ENCODE measurements at regions not wholly inside any gene's neighbourhood (a gene's known extent, or its start where the extent isn't known, plus 50 kb on each side); places are given as distances from the start of the nearest gene placed in this dataset.
"Not testable (repeated sequence)": the region's sequence is repeated elsewhere in the genome, so short reads cannot be mapped to it uniquely, and the experiment has no call there.

DNA sequence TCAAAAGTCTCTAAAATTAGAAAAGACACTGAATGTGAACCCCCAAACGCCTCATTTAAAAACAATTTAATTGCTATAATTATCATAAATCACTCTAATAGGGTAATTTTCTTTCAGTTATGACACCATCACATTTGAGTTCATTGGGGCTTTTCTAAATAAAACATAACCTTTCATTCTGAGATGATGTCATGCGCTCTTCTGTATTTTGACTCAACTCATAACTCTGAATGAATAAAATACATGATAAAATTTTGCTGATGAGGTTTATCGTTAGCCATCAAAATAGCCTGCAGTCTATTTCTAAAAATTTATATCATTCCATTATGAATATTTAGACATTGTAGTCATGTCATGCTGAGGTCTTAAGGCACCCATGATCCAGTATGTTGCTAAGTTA is 1099.7 kb downstream of the SUCLG1 start:
- Histone ChIP-seq H3K27ac (no peak overlapping the region), H3K4me1 (replicated peaks in 1 of 2) (no peaks in the 10 kb centered on the region), H3K4me3 (no peak overlapping the region)
- whole genome bisulfite sequencing, 10 experiments = 33 to 100% (median 79%) methylated on average over 2 to 3 of the region's 3 CpGs
- ATAC-seq (replicated peaks in 6 of 8) = peak in 2 of 8 experiments; percentile 16 to 50
- in situ Hi-C loops (cut with MboI; ENCODE audit: low pct_unique_long_range_greater_than_20kb in 2 of 9, low sequenced_read_pairs in 9 of 9, unreplicated experiment in 9 of 9) = no loop called here

DNA sequence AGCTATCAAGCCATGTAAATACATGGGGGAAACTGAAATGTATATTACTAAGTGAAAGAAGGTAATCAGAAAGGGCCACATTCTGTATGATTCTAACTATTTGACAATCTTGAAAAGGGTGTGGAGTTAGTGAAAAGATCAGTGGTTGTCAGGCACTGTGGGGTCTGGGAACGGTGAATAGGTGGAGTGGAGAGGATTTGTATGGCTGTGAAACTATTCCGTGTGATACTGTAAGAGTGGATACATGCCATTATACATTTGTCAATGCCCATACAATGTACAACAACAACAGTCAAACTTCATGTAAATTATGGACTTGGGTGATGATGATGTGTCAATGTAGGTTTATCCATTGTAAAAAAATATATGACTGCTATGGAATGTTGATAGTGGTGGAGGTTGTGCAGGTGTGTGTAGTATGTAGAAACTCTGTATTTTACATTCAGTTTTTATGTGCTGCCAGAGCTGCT is 1116.2 kb downstream of the SUCLG1 start:
- Histone ChIP-seq H3K4me3 (no peak overlapping the region), H3K4me1 (replicated peaks in 1 of 2) (no peaks in the 10 kb centered on the region), H3K27ac (no peak overlapping the region)
- in situ Hi-C loops (cut with MboI; ENCODE audit: low pct_unique_long_range_greater_than_20kb in 2 of 9, low sequenced_read_pairs in 9 of 9, unreplicated experiment in 9 of 9) = no loop called here
- 55 to 100% (median 86%) methylated on average over 1 to 2 of the region's 2 CpGs; no CpG with 5 or more reads in 5 of the 10 experiments for WGBS, 10 experiments
- ATAC-seq (replicated peaks in 6 of 8) = peak in 1 of 8 experiments; percentile 63

DNA sequence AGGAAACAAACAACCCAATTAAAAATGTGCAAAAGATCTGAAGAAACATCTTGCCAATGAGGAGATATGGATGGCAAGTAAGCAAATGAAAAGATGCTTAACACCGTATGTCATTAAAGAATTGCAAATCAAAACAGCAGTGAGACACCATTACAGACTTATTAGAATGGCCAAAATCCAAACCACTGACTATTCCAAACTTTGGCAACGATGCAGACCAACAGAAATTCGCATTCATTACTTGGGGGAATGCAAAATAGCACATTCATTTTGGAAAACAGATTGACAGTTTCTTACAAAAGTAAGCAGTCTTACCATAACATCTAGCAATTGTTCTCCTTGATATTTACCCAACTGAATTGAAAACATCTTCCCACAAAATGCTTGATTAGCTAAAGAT is 1118.7 kb downstream of the SUCLG1 start:
- Histone ChIP-seq H3K27ac (no peak overlapping the region), H3K4me3 (no peak overlapping the region), H3K4me1 (replicated peaks in 1 of 2) (no peaks in the 10 kb centered on the region)
- ATAC-seq (replicated peaks in 6 of 8) = no peak
- WGBS, 10 experiments = 0 to 100% (median 67%) methylated on average over 1 to 3 of the region's 3 CpGs; no CpG with 5 or more reads in 2 of the 10 experiments
- in situ Hi-C loops (cut with MboI; ENCODE audit: low pct_unique_long_range_greater_than_20kb in 2 of 9, low sequenced_read_pairs in 9 of 9, unreplicated experiment in 9 of 9) = no loop called here

DNA sequence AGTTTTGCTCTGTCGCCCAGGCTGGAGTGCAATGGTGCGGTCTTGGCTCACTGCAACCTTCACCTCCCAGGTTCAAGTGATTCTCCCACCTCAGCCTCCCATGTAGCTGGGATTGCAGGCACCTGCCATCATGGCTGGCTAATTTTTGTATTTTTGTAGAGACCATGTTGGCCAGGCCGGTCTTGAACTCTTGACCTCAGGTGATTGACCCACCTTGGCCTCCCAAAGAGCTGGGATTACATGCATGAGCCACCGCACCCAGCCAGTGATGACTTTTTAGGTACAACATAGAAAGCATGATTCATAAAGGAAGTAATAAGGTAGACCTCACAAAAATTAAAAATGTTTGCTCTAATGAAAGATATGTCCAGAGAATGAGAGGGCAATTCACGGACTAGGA is 1119.1 kb downstream of the SUCLG1 start:
- H3K4me3 ChIP-seq; H3K27ac ChIP-seq; in situ Hi-C loops (cut with MboI; ENCODE audit: low pct_unique_long_range_greater_than_20kb in 2 of 9, low sequenced_read_pairs in 9 of 9, unreplicated experiment in 9 of 9); ATAC-seq (replicated peaks in 6 of 8); H3K4me1 ChIP-seq (replicated peaks in 1 of 2): not testable (repeated sequence)
- 40 to 100% (median 95%) methylated on average over 1 to 5 of the region's 5 CpGs for WGBS, 10 experiments

DNA sequence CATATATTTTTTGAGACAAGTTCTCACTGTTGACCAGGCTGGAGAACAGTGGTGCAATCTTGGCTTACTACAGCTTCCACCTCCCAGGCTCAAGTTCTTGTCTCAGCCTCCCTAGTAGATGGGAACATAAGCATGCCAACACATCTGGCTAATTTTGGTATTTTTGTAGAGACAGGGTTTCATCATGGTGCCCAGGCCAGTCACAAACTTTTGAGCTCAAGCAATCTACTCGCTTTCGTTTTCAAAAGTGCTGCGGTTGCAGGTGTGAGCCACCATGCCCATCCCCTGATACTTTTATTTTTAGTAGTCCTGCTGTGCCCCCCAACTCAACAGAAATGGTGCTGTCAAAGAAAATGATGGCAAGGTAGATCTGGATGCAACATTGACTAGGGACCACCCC is 1127.3 kb downstream of the SUCLG1 start:
- in situ Hi-C loops (cut with MboI; ENCODE audit: low pct_unique_long_range_greater_than_20kb in 2 of 9, low sequenced_read_pairs in 9 of 9, unreplicated experiment in 9 of 9) = no loop called here
- 15 to 100% (median 71%) methylated on average over 1 to 3 of the region's 3 CpGs; no CpG with 5 or more reads in 4 of the 10 experiments for WGBS, 10 experiments
- H3K27ac ChIP-seq = no peak overlapping the region
- H3K4me3 ChIP-seq = no peak overlapping the region
- H3K4me1 ChIP-seq (replicated peaks in 1 of 2) = no peaks in the 10 kb centered on the region
- ATAC-seq (replicated peaks in 6 of 8) = no peak

DNA sequence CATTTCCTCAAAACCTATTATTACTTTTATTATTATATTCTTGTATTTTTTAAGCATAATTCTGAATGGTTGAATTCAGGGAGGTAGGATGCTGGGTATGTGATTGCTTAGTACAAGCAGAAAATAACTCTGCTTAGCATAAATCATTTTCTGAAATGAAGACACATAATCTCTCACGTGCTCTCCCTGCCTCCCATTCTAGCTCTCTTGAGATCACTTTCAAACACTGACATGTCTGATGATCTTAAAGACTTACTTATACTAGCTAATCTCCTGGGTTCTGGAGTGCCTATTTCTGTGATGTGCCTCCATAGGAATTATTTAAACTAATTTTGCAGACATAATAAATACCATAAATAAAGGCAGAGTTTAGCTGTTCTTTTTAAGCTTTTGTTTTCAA is 1136.0 kb downstream of the SUCLG1 start:
- H3K4me3 ChIP-seq = no peak overlapping the region
- no peaks in the 10 kb centered on the region for H3K4me1 ChIP-seq (replicated peaks in 1 of 2)
- in situ Hi-C loops (cut with MboI; ENCODE audit: low pct_unique_long_range_greater_than_20kb in 2 of 9, low sequenced_read_pairs in 9 of 9, unreplicated experiment in 9 of 9) = no loop called here
- ATAC-seq (replicated peaks in 6 of 8) = peak in 5 of 8 experiments; percentile 37 to 57 (median 45)
- no peak overlapping the region for H3K27ac ChIP-seq
- 0 to 82% (median 50%) methylated on average over 1 of the region's 1 CpG; no CpG with 5 or more reads in 3 of the 10 experiments for WGBS, 10 experiments

DNA sequence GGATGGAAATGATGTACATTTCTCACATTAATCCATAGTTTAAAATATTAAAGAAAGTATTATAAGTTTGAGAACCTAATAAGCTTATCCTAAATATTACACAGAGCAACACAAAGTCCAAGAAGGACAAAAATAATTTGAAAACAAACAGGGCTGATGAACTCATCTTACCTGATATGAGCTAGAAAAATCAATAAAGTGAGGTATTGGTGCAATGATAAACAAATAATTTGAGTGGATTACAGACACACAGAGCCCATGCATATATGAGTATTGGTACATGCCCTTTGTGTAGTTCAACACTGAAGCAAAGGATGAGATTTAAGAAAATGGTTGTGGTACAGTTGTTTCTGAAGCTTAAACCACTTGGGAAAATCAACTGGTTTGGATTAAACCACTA is 1139.0 kb downstream of the SUCLG1 start:
- Histone ChIP-seq H3K4me1 (replicated peaks in 1 of 2) (no peaks in the 10 kb centered on the region), H3K4me3 (no peak overlapping the region), H3K27ac (no peak overlapping the region)
- in situ Hi-C loops (cut with MboI; ENCODE audit: low pct_unique_long_range_greater_than_20kb in 2 of 9, low sequenced_read_pairs in 9 of 9, unreplicated experiment in 9 of 9) = no loop called here
- no peak for ATAC-seq (replicated peaks in 6 of 8)

DNA sequence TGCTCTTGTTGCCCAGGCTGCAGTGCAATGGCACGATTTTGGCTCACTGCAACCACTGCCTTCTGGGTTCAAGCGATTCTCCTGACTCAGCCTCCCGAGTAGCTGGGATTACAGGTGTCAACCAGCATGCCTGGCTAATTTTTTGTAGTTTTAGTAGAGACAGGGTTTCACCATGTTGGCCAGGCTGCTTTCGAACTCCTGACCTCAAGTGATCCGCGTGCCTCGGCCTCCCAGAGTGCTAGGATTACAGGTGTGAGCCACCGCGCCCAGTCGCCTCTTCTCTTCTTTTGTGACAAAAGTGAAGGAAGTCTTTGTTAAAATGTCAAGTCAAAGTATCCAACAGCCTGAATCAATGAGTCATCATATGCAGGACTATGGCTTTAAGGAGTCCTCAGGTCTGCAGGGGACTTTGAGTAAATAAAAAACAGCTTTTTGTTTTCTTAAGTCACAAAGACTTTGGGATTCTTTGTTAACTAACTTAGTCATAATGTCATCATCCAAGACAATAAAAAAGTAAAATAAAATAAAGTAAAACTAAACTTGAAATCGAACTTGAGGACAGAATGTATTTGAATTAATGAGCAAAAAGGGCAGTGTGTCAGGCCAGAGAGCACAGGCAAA is 1153.2 kb downstream of the SUCLG1 start:
- Histone ChIP-seq H3K27ac (no peak overlapping the region), H3K4me1 (replicated peaks in 1 of 2) (no peaks in the 10 kb centered on the region), H3K4me3 (no peak overlapping the region)
- WGBS, 10 experiments = 15 to 96% (median 86%) methylated on average over 2 to 11 of the region's 11 CpGs
- ATAC-seq (replicated peaks in 6 of 8) = no peak
- in situ Hi-C loops (cut with MboI; ENCODE audit: low pct_unique_long_range_greater_than_20kb in 2 of 9, low sequenced_read_pairs in 9 of 9, unreplicated experiment in 9 of 9) = no loop called here

DNA sequence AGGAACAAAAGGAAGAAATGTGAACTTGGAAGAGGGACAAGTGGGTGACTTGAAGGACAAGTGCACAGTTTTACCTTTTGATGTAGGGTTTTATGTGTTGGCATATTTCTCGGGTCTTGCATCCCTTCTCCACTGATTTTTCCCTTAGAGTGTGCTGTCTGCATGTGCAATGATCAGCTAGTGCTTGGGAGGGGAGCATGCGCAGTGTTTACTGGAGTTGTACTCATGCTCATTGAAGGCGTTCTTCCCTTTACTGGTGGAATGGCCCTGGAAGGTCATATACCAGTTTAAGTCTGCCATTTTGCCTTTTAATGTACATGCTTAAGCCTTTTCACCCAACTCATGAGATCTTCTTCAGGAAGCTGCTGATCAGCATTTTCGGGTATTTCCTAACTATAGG is 1168.0 kb downstream of the SUCLG1 start:
- ATAC-seq (replicated peaks in 6 of 8) = no peak
- Histone ChIP-seq H3K4me1 (replicated peaks in 1 of 2) (peaks cover 0 to 3% of the 10 kb centered on the region in 2 donors), H3K27ac (no peak overlapping the region), H3K4me3 (no peak overlapping the region)
- 0 to 100% (median 70%) methylated on average over 1 to 4 of the region's 4 CpGs; no CpG with 5 or more reads in 2 of the 10 experiments for WGBS, 10 experiments
- in situ Hi-C loops (cut with MboI; ENCODE audit: low pct_unique_long_range_greater_than_20kb in 2 of 9, low sequenced_read_pairs in 9 of 9, unreplicated experiment in 9 of 9) = no loop called here

DNA sequence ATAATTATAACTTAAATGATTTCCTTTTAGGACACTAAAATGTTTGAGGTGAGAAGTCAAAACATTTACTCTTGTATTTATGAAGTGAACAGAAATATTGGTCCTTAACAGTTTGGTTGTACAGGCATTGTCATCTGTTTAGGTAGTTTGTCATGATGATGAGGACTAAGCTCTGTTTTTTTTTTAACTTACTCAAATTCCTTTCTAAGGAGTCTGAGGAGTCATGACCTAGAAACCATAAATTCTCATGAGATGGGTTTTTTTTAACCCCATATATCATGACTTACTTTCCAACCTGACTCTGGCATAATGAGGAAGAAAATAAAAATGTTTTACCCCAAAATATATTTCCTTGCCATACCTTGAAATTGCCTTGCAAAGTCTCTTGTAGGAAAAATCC is 1176.2 kb downstream of the SUCLG1 start:
- ATAC-seq (replicated peaks in 6 of 8) = no peak
- Histone ChIP-seq H3K27ac (no peak overlapping the region), H3K4me1 (replicated peaks in 1 of 2) (peaks cover 0 to 21% of the 10 kb centered on the region in 2 donors), H3K4me3 (no peak overlapping the region)
- in situ Hi-C loops (cut with MboI; ENCODE audit: low pct_unique_long_range_greater_than_20kb in 2 of 9, low sequenced_read_pairs in 9 of 9, unreplicated experiment in 9 of 9) = no loop called here

DNA sequence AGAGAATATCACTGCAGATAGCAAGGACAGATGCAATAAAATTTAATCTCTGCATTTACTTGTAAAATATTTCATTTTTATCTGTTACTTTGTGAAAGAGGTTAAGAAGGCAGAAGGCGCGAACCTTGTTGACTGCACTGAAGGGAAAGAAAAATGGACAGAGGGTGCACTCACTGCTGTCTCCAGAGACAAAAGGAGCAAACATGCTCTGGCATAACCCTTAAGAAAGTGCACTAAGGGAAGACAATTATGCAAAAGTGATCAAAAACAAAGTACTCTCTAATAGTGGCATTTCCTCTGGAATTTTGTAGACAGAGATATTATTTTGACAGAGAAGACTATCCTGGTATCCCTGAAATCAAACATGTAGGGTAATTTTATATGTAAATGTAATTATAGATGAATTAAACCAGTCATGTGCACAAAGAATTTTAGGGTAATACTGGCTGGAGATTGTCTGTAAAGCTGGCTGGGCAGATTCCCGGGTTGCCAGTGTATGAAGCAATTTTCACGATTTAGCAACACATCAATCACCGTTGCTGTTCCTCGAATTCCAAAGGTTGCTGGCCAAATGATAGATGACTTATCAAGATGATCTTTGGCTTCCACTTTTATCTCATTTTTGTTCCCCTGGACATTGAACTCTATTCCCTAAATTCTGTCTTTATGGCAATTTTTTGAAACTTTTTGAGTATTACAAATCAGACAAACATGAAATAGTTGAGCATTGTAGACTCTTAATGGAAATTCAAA is 1176.9 kb downstream of the SUCLG1 start:
- in situ Hi-C loops (cut with MboI; ENCODE audit: low pct_unique_long_range_greater_than_20kb in 2 of 9, low sequenced_read_pairs in 9 of 9, unreplicated experiment in 9 of 9) = no loop called here
- WGBS, 10 experiments = 11 to 78% (median 55%) methylated on average over 3 to 6 of the region's 6 CpGs
- ATAC-seq (replicated peaks in 6 of 8) = peak in 2 of 8 experiments; percentile 36 to 62
- Histone ChIP-seq H3K27ac (no peak overlapping the region), H3K4me1 (replicated peaks in 1 of 2) (peaks cover 0 to 21% of the 10 kb centered on the region in 2 donors), H3K4me3 (no peak overlapping the region)

DNA sequence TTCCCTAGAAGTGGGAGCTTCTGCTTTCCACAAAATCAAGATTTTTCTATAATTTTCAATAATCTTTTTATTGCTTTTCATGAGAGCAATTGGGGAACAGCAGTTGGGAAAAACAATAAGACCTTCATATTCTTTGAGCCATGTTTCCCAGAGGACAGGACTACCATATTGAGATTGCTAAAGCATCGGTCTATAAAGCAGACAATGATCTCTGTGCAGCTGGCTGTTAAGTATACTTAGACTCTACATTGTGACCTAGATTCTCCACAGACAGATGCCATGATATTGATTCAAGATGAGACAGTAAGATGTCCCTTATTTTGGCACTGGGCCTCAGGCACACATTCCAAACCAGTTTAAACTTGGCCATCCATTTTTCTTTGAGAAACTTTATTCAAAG is 1178.7 kb downstream of the SUCLG1 start:
- no peak for ATAC-seq (replicated peaks in 6 of 8)
- WGBS, 10 experiments = 0 to 100% (median 63%) methylated on average over 1 of the region's 1 CpG; no CpG with 5 or more reads in 4 of the 10 experiments
- no peak overlapping the region for H3K4me3 ChIP-seq
- in situ Hi-C loops (cut with MboI; ENCODE audit: low pct_unique_long_range_greater_than_20kb in 2 of 9, low sequenced_read_pairs in 9 of 9, unreplicated experiment in 9 of 9) = no loop called here
- H3K4me1 ChIP-seq (replicated peaks in 1 of 2) = peaks cover 0 to 21% of the 10 kb centered on the region in 2 donors
- H3K27ac ChIP-seq = no peak overlapping the region

DNA sequence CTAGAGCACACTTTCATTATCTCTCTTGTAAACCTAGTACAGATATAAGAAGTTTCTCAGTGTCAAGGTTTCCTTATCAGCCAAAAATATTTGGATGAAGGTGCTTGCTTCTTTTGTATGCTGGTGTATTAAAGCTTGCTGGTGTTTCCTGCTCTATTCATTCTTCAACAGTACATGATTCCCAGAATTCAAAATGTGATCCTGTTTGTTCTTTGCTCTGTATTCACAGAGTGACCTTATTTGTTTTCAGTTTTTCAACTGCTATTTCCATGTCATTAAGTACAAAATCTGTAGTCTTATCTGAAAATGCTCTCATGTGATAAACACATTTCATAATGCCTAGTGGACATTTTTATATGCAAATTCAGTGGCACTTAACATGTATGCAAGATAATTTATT is 1185.8 kb downstream of the SUCLG1 start:
- in situ Hi-C loops (cut with MboI; ENCODE audit: low pct_unique_long_range_greater_than_20kb in 2 of 9, low sequenced_read_pairs in 9 of 9, unreplicated experiment in 9 of 9) = no loop called here
- no peak for ATAC-seq (replicated peaks in 6 of 8)
- Histone ChIP-seq H3K4me3 (no peak overlapping the region), H3K4me1 (replicated peaks in 1 of 2) (no peaks in the 10 kb centered on the region), H3K27ac (no peak overlapping the region)

DNA sequence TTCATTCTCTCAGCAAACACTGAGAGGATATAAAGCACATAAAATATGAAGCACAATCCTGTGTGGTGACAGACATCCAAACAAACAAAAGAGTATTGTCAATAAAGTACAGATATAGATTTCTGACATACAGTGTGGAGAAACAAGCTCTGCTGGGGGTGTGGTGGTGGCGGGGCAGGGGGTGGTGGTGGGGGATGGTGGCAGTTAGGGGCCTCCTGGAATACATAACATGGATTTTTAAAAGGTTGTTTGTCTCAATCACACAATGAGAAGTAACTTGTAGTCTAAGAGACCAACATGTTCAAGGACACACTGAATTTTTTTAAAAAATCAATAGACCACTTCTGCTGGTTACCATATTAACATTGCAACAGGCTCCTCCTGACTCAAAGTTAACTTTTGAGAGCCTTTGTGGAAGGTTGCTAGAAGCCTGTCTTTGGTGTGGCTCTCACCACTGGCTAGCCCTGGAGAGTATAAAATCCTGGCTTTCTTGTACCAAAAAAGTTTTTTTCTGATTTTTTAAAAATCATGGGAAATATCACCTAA is 1197.4 kb downstream of the SUCLG1 start:
- no peaks in the 10 kb centered on the region for H3K4me1 ChIP-seq (replicated peaks in 1 of 2)
- in situ Hi-C loops (cut with MboI; ENCODE audit: low pct_unique_long_range_greater_than_20kb in 2 of 9, low sequenced_read_pairs in 9 of 9, unreplicated experiment in 9 of 9) = no loop called here
- no peak for ATAC-seq (replicated peaks in 6 of 8)
- no peak overlapping the region for H3K4me3 ChIP-seq
- no peak overlapping the region for H3K27ac ChIP-seq
- no CpG with 5 or more reads among the region's 1 CpG for WGBS, 10 experiments

Measured in motor neuron (in vitro differentiated cells).